ENCODE measurements at regions not wholly inside any gene's neighbourhood (a gene's known extent, or its start where the extent isn't known, plus 50 kb on each side); places are given as distances from the start of the nearest gene placed in this dataset.

- TF ChIP-seq, protein P1, sequence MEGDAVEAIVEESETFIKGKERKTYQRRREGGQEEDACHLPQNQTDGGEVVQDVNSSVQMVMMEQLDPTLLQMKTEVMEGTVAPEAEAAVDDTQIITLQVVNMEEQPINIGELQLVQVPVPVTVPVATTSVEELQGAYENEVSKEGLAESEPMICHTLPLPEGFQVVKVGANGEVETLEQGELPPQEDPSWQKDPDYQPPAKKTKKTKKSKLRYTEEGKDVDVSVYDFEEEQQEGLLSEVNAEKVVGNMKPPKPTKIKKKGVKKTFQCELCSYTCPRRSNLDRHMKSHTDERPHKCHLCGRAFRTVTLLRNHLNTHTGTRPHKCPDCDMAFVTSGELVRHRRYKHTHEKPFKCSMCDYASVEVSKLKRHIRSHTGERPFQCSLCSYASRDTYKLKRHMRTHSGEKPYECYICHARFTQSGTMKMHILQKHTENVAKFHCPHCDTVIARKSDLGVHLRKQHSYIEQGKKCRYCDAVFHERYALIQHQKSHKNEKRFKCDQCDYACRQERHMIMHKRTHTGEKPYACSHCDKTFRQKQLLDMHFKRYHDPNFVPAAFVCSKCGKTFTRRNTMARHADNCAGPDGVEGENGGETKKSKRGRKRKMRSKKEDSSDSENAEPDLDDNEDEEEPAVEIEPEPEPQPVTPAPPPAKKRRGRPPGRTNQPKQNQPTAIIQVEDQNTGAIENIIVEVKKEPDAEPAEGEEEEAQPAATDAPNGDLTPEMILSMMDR (IDR thresholded peaks at IDR 0.05), result no peak
- no peak for TF ChIP-seq EZH2 (IDR thresholded peaks at IDR 0.05; ENCODE audit: borderline replicate concordance, insufficient read depth, low read depth, low read length, poor library complexity, severe bottlenecking)
Measured at GRCh38 chr20:52921340-52921739, 50.8 kb upstream of the TSHZ2 start.
